ENCODE measurements at regions not wholly inside any gene's neighbourhood (a gene's known extent, or its start where the extent isn't known, plus 50 kb on each side); places are given as distances from the start of the nearest gene placed in this dataset.

GRCh38 chr1:83509301-83509781, 489.6 kb downstream of the TTLL7 start:
- intact Hi-C loops (cut with DNase I; ENCODE audit: low total_unique reads): no loop called here
- Histone ChIP-seq H3K27me3 (no peaks in the 10 kb centered on the region), H3K4me1 (peaks cover 0 to 36% (median 22%) of the 10 kb centered on the region in 4 donors), H3K27ac (peak overlapping the region in 1 of 5 donors; percentile 57), H3K4me3 (no peak overlapping the region), H3K36me3 (no peaks in the 10 kb centered on the region), H3K9me3 (no peaks in the 10 kb centered on the region)
- TF ChIP-seq CTCF (IDR thresholded peaks at IDR 0.05) (no peak), POLR2AphosphoS5 (IDR thresholded peaks at IDR 0.05) (no peak), POLR2A (IDR thresholded peaks at IDR 0.05) (no peak), EP300 (IDR thresholded peaks at IDR 0.05) (no peak)
- DNase-seq: peak in 1 of 2 donors; percentile 35
- WGBS, 5 donors: 11 to 23% (median 21%) methylated on average over 2 of the region's 2 CpGs

GRCh38 chr1:83508485-83509151, 490.3 kb downstream of the TTLL7 start:
- H3K4me1 ChIP-seq: peaks cover 0 to 36% (median 22%) of the 10 kb centered on the region in 4 donors
- TF ChIP-seq CTCF (IDR thresholded peaks at IDR 0.05) (no peak), POLR2AphosphoS5 (IDR thresholded peaks at IDR 0.05) (no peak), EP300 (IDR thresholded peaks at IDR 0.05) (no peak), POLR2A (IDR thresholded peaks at IDR 0.05) (no peak)
- intact Hi-C loops (cut with DNase I; ENCODE audit: low total_unique reads): no loop called here
- no peaks in the 10 kb centered on the region for H3K9me3 ChIP-seq
- peak overlapping the region in 2 of 5 donors; percentile 3 to 57 for H3K27ac ChIP-seq
- H3K27me3 ChIP-seq: no peaks in the 10 kb centered on the region
- 12 to 34% (median 26%) methylated on average over 3 of the region's 3 CpGs for WGBS, 5 donors
- H3K4me3 ChIP-seq: peak overlapping the region in 1 of 4 donors; percentile 0
- DNase-seq: peak in 1 of 2 donors; percentile 66
- no peaks in the 10 kb centered on the region for H3K36me3 ChIP-seq

- 58 to 80% (median 72%) methylated on average over 1 of the region's 1 CpG for WGBS, 5 donors
- no peak overlapping the region for H3K27ac ChIP-seq
- peaks cover 0 to 35% (median 23%) of the 10 kb centered on the region in 4 donors for H3K4me1 ChIP-seq
- H3K36me3 ChIP-seq: no peaks in the 10 kb centered on the region
- TF ChIP-seq CTCF (IDR thresholded peaks at IDR 0.05): no peak
- no peak for TF ChIP-seq POLR2AphosphoS5 (IDR thresholded peaks at IDR 0.05)
- TF ChIP-seq EP300 (IDR thresholded peaks at IDR 0.05): no peak
- no peak for TF ChIP-seq POLR2A (IDR thresholded peaks at IDR 0.05)
- H3K27me3 ChIP-seq: no peaks in the 10 kb centered on the region
- no peak for DNase-seq
- intact Hi-C loops (cut with DNase I; ENCODE audit: low total_unique reads): no loop called here
- H3K4me3 ChIP-seq: no peak overlapping the region
- no peaks in the 10 kb centered on the region for H3K9me3 ChIP-seq
Measured at GRCh38 chr1:83505148-83505547, 493.8 kb downstream of the TTLL7 start.

- no peak overlapping the region for H3K27ac ChIP-seq
- 81 to 91% (median 87%) methylated on average over 3 of the region's 3 CpGs for WGBS, 5 donors
- TF ChIP-seq EP300 (IDR thresholded peaks at IDR 0.05) (no peak), CTCF (IDR thresholded peaks at IDR 0.05) (no peak), POLR2AphosphoS5 (IDR thresholded peaks at IDR 0.05) (no peak), POLR2A (IDR thresholded peaks at IDR 0.05) (no peak)
- H3K4me1 ChIP-seq: peaks cover 0 to 16% (median 7%) of the 10 kb centered on the region in 4 donors
- H3K27me3 ChIP-seq: no peaks in the 10 kb centered on the region
- no peaks in the 10 kb centered on the region for H3K9me3 ChIP-seq
- intact Hi-C loops (cut with DNase I; ENCODE audit: low total_unique reads): no loop called here
- H3K4me3 ChIP-seq: no peak overlapping the region
- DNase-seq: no peak
- H3K36me3 ChIP-seq: no peaks in the 10 kb centered on the region
Measured at GRCh38 chr1:83503153-83503552, 495.8 kb downstream of the TTLL7 start.

Measured in stomach (tissue), 8 donors.